Memory B cell (primary cell): ENCODE measurements at regions not wholly inside any gene's neighbourhood (a gene's known extent, or its start where the extent isn't known, plus 50 kb on each side); places are given as distances from the start of the nearest gene placed in this dataset.

ENCODE experiments used
- ATAC-seq: fragments of 150-1000 bp; cut with Tn5 transposase; 2 replicates; pipeline ENCODE4 v1.10.0; 2021; ENCODE audit warnings: low read depth, mild to moderate bottlenecking, moderate library complexity
- DNase-seq, 2 donors: peaks; one replicate each; pipeline ENCODE4 v3.0.0; 2022; ENCODE audit warnings: low spot score in 2 of 2
- H3K27ac Mint-ChIP-seq: one replicate; pipeline ENCODE4 v1.8.0; 2022; ENCODE audit warnings: mild to moderate bottlenecking, moderate library complexity, mixed read lengths
- H3K27me3 Mint-ChIP-seq: one replicate; pipeline ENCODE4 v1.8.0; 2022; ENCODE audit warnings: mixed read lengths
- H3K36me3 Mint-ChIP-seq: one replicate; pipeline ENCODE4 v1.8.0; 2022; ENCODE audit warnings: mild to moderate bottlenecking, mixed read lengths
- H3K4me1 Mint-ChIP-seq: one replicate; pipeline ENCODE4 v1.8.0; 2022; ENCODE audit warnings: mixed read lengths
- H3K4me3 Mint-ChIP-seq: one replicate; pipeline ENCODE4 v1.8.0; 2022; ENCODE audit warnings: mild to moderate bottlenecking, moderate library complexity, mixed read lengths
- H3K9me3 Mint-ChIP-seq: one replicate; pipeline ENCODE4 v1.8.0; 2022; ENCODE audit warnings: mixed read lengths

- H3K36me3 Mint-ChIP-seq, result no peaks in the 10 kb centered on the region
- no peak overlapping the region for H3K4me3 Mint-ChIP-seq
- DNase-seq (no peak), ATAC-seq (no peak)
- no peaks in the 10 kb centered on the region for H3K4me1 Mint-ChIP-seq
- no peaks in the 10 kb centered on the region for H3K27me3 Mint-ChIP-seq
- no peaks in the 10 kb centered on the region for H3K9me3 Mint-ChIP-seq
- no peak overlapping the region for H3K27ac Mint-ChIP-seq
Measured at GRCh38 chr1:57901208-57901919, 477.5 kb upstream of the DAB1 start.

GRCh38 chr1:57898531-57898930, 474.7 kb upstream of the DAB1 start:
- H3K27ac Mint-ChIP-seq, result no peak overlapping the region
- no peaks in the 10 kb centered on the region for H3K27me3 Mint-ChIP-seq
- H3K4me1 Mint-ChIP-seq, result no peaks in the 10 kb centered on the region
- ATAC-seq, result no peak
- no peak for DNase-seq
- no peaks in the 10 kb centered on the region for H3K36me3 Mint-ChIP-seq
- H3K9me3 Mint-ChIP-seq, result no peaks in the 10 kb centered on the region
- no peak overlapping the region for H3K4me3 Mint-ChIP-seq

- no peak for ATAC-seq
- H3K36me3 Mint-ChIP-seq, result no peaks in the 10 kb centered on the region
- no peak for DNase-seq
- H3K27me3 Mint-ChIP-seq, result no peaks in the 10 kb centered on the region
- H3K4me1 Mint-ChIP-seq, result no peaks in the 10 kb centered on the region
- H3K27ac Mint-ChIP-seq, result no peak overlapping the region
- no peak overlapping the region for H3K4me3 Mint-ChIP-seq
- H3K9me3 Mint-ChIP-seq, result no peaks in the 10 kb centered on the region
Measured at GRCh38 chr1:57897581-57897980, 473.7 kb upstream of the DAB1 start.

- ATAC-seq, result no peak
- H3K4me1 Mint-ChIP-seq, result no peaks in the 10 kb centered on the region
Measured at GRCh38 chr1:57894315-57894714, 470.5 kb upstream of the DAB1 start.

GRCh38 chr1:57889676-57890320, 465.9 kb upstream of the DAB1 start:
- Mint-ChIP-seq H3K27ac (no peak overlapping the region), H3K4me1 (no peaks in the 10 kb centered on the region), H3K9me3 (no peaks in the 10 kb centered on the region), H3K4me3 (no peak overlapping the region), H3K36me3 (no peaks in the 10 kb centered on the region), H3K27me3 (no peaks in the 10 kb centered on the region)
- ATAC-seq (no peak), DNase-seq (no peak)

More at GRCh38 chr1:57894315-57894714, 470.5 kb upstream of the DAB1 start:
- H3K36me3 Mint-ChIP-seq, result no peaks in the 10 kb centered on the region
- H3K9me3 Mint-ChIP-seq, result no peaks in the 10 kb centered on the region
- no peak for DNase-seq
- no peaks in the 10 kb centered on the region for H3K27me3 Mint-ChIP-seq
- H3K27ac Mint-ChIP-seq, result no peak overlapping the region
- no peak overlapping the region for H3K4me3 Mint-ChIP-seq

GRCh38 chr1:57887964-57888491, 464.2 kb upstream of the DAB1 start:
- DNase-seq (no peak), ATAC-seq (no peak)
- no peaks in the 10 kb centered on the region for H3K27me3 Mint-ChIP-seq

GRCh38 chr1:57886376-57886775, 462.5 kb upstream of the DAB1 start:
- Mint-ChIP-seq H3K4me3 (no peak overlapping the region), H3K27ac (no peak overlapping the region), H3K4me1 (no peaks in the 10 kb centered on the region), H3K27me3 (no peaks in the 10 kb centered on the region), H3K9me3 (no peaks in the 10 kb centered on the region), H3K36me3 (no peaks in the 10 kb centered on the region)
- no peak for DNase-seq
- ATAC-seq, result no peak

More at GRCh38 chr1:57887964-57888491, 464.2 kb upstream of the DAB1 start:
- Mint-ChIP-seq H3K4me1 (no peaks in the 10 kb centered on the region), H3K27ac (no peak overlapping the region), H3K9me3 (no peaks in the 10 kb centered on the region), H3K4me3 (no peak overlapping the region), H3K36me3 (no peaks in the 10 kb centered on the region)

GRCh38 chr1:57883642-57883995, 459.8 kb upstream of the DAB1 start:
- H3K4me3 Mint-ChIP-seq, result no peak overlapping the region
- peaks cover 2% of the 10 kb centered on the region for H3K27me3 Mint-ChIP-seq
- H3K4me1 Mint-ChIP-seq, result no peaks in the 10 kb centered on the region
- H3K36me3 Mint-ChIP-seq, result no peaks in the 10 kb centered on the region
- no peaks in the 10 kb centered on the region for H3K9me3 Mint-ChIP-seq
- H3K27ac Mint-ChIP-seq, result no peak overlapping the region
- ATAC-seq (no peak), DNase-seq (no peak)

GRCh38 chr1:57882934-57883641, 459.2 kb upstream of the DAB1 start:
- H3K27me3 Mint-ChIP-seq, result peaks cover 2% of the 10 kb centered on the region
- no peaks in the 10 kb centered on the region for H3K36me3 Mint-ChIP-seq
- H3K4me1 Mint-ChIP-seq, result no peaks in the 10 kb centered on the region
- H3K9me3 Mint-ChIP-seq, result no peaks in the 10 kb centered on the region
- H3K4me3 Mint-ChIP-seq, result no peak overlapping the region
- no peak overlapping the region for H3K27ac Mint-ChIP-seq
- DNase-seq, result no peak
- no peak for ATAC-seq

- Mint-ChIP-seq H3K27me3 (peaks cover 2% of the 10 kb centered on the region), H3K9me3 (no peaks in the 10 kb centered on the region), H3K36me3 (no peaks in the 10 kb centered on the region), H3K4me1 (no peaks in the 10 kb centered on the region), H3K27ac (no peak overlapping the region), H3K4me3 (no peak overlapping the region)
- DNase-seq (no peak), ATAC-seq (no peak)
Measured at GRCh38 chr1:57882072-57882471, 458.2 kb upstream of the DAB1 start.

- DNase-seq (no peak), ATAC-seq (no peak)
- Mint-ChIP-seq H3K27me3 (peaks cover 3% of the 10 kb centered on the region), H3K36me3 (no peaks in the 10 kb centered on the region), H3K9me3 (no peaks in the 10 kb centered on the region), H3K4me1 (no peaks in the 10 kb centered on the region), H3K4me3 (no peak overlapping the region), H3K27ac (no peak overlapping the region)
Measured at GRCh38 chr1:57881639-57882038, 457.8 kb upstream of the DAB1 start.

- H3K4me1 Mint-ChIP-seq, result no peaks in the 10 kb centered on the region
- no peaks in the 10 kb centered on the region for H3K9me3 Mint-ChIP-seq
- H3K4me3 Mint-ChIP-seq, result no peak overlapping the region
- DNase-seq, result no peak
- peaks cover 3% of the 10 kb centered on the region for H3K27me3 Mint-ChIP-seq
- no peak for ATAC-seq
- H3K36me3 Mint-ChIP-seq, result no peaks in the 10 kb centered on the region
- no peak overlapping the region for H3K27ac Mint-ChIP-seq
Measured at GRCh38 chr1:57879700-57880099, 455.8 kb upstream of the DAB1 start.

GRCh38 chr1:57874418-57874877, 450.6 kb upstream of the DAB1 start:
- H3K27ac Mint-ChIP-seq, result no peak overlapping the region
- H3K9me3 Mint-ChIP-seq, result peaks cover 3% of the 10 kb centered on the region
- H3K4me3 Mint-ChIP-seq, result no peak overlapping the region
- no peak for ATAC-seq
- no peaks in the 10 kb centered on the region for H3K4me1 Mint-ChIP-seq
- DNase-seq, result no peak
- H3K27me3 Mint-ChIP-seq, result peaks cover 2% of the 10 kb centered on the region
- no peaks in the 10 kb centered on the region for H3K36me3 Mint-ChIP-seq

- no peak for ATAC-seq
- no peak overlapping the region for H3K27ac Mint-ChIP-seq
- no peak overlapping the region for H3K4me3 Mint-ChIP-seq
- peaks cover 3% of the 10 kb centered on the region for H3K9me3 Mint-ChIP-seq
- no peaks in the 10 kb centered on the region for H3K36me3 Mint-ChIP-seq
- H3K4me1 Mint-ChIP-seq, result no peaks in the 10 kb centered on the region
- no peak for DNase-seq
- H3K27me3 Mint-ChIP-seq, result peaks cover 2% of the 10 kb centered on the region
Measured at GRCh38 chr1:57872913-57873312, 449.1 kb upstream of the DAB1 start.
